Osteocyte (in vitro differentiated cells): ENCODE measurements at regions not wholly inside any gene's neighbourhood (a gene's known extent, or its start where the extent isn't known, plus 50 kb on each side); places are given as distances from the start of the nearest gene placed in this dataset.
"Not testable (repeated sequence)": the region's sequence is repeated elsewhere in the genome, so short reads cannot be mapped to it uniquely, and the experiment has no call there.

Source experiments
- DNase-seq: peaks from one replicate; pipeline ENCODE4 v3.0.0; 2021; ENCODE audit warnings: mixed read lengths; ENCODE audit not compliant: unreplicated experiment; ENCODE audit errors: extremely low spot score
- H3K27ac Mint-ChIP-seq: one replicate; pipeline ENCODE4 v1.8.0; 2021; ENCODE audit warnings: mild to moderate bottlenecking, mixed read lengths; ENCODE audit not compliant: unreplicated experiment
- H3K27me3 Mint-ChIP-seq: one replicate; pipeline ENCODE4 v1.8.0; 2021; ENCODE audit warnings: mixed read lengths; ENCODE audit not compliant: unreplicated experiment
- H3K36me3 Mint-ChIP-seq: one replicate; pipeline ENCODE4 v1.8.0; 2021; ENCODE audit warnings: mixed read lengths; ENCODE audit not compliant: unreplicated experiment
- H3K4me1 Mint-ChIP-seq: one replicate; pipeline ENCODE4 v1.8.0; 2021; ENCODE audit warnings: mixed read lengths; ENCODE audit not compliant: unreplicated experiment
- H3K4me3 Mint-ChIP-seq: one replicate; pipeline ENCODE4 v1.8.0; 2021; ENCODE audit warnings: mild to moderate bottlenecking, moderate library complexity, mixed read lengths; ENCODE audit not compliant: unreplicated experiment
- H3K9me3 Mint-ChIP-seq: one replicate; pipeline ENCODE4 v1.8.0; 2021; ENCODE audit warnings: mixed read lengths; ENCODE audit not compliant: unreplicated experiment
- TF ChIP-seq, protein P1 (sequence below): fragments of 200-600 bp; sonication (generic); IDR thresholded peaks from 2 replicates; pipeline ENCODE4 v1.5.0; 2021; ENCODE audit warnings: antibody characterized with exemption, mild to moderate bottlenecking, moderate library complexity

DNA sequence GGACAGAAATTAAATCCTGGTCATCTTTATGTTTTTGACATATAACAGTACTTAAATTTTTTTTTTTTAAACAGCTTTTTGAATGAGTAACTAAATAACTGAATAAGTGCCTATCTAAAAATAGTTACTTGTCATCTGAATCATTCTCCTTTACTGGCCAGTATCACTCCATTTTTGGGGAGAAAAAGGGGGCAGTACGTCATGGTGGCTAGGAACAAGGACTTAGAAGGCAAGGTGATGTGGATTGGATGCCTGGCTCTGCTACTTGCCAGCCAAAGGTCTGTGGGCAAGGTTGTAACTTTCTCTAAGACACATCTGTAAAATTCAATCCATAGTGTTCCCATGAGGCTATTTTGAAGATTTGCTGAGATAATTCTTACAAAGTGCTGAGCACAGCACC is 220.4 kb upstream of the DEPDC1 start:
- TF ChIP-seq, protein P1, sequence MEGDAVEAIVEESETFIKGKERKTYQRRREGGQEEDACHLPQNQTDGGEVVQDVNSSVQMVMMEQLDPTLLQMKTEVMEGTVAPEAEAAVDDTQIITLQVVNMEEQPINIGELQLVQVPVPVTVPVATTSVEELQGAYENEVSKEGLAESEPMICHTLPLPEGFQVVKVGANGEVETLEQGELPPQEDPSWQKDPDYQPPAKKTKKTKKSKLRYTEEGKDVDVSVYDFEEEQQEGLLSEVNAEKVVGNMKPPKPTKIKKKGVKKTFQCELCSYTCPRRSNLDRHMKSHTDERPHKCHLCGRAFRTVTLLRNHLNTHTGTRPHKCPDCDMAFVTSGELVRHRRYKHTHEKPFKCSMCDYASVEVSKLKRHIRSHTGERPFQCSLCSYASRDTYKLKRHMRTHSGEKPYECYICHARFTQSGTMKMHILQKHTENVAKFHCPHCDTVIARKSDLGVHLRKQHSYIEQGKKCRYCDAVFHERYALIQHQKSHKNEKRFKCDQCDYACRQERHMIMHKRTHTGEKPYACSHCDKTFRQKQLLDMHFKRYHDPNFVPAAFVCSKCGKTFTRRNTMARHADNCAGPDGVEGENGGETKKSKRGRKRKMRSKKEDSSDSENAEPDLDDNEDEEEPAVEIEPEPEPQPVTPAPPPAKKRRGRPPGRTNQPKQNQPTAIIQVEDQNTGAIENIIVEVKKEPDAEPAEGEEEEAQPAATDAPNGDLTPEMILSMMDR, result no peak
- DNase-seq, result no peak
- no peak overlapping the region for H3K27ac Mint-ChIP-seq
- H3K4me1 Mint-ChIP-seq, result no peaks in the 10 kb centered on the region
- H3K9me3 Mint-ChIP-seq, result no peaks in the 10 kb centered on the region
- no peaks in the 10 kb centered on the region for H3K27me3 Mint-ChIP-seq
- no peaks in the 10 kb centered on the region for H3K36me3 Mint-ChIP-seq
- no peak overlapping the region for H3K4me3 Mint-ChIP-seq

- Mint-ChIP-seq H3K27ac (no peak overlapping the region), H3K4me1 (no peaks in the 10 kb centered on the region), H3K4me3 (no peak overlapping the region), H3K27me3 (no peaks in the 10 kb centered on the region), H3K9me3 (no peaks in the 10 kb centered on the region), H3K36me3 (no peaks in the 10 kb centered on the region)
- TF ChIP-seq, protein P1, result no peak
- DNase-seq, result no peak
These were observed 223.6 kb upstream of the DEPDC1 start for GRCh38 chr1:68720476-68720875.

- no peak for DNase-seq
- H3K4me3 Mint-ChIP-seq, result no peak overlapping the region
- no peaks in the 10 kb centered on the region for H3K36me3 Mint-ChIP-seq
- H3K9me3 Mint-ChIP-seq, result no peaks in the 10 kb centered on the region
- H3K4me1 Mint-ChIP-seq, result no peaks in the 10 kb centered on the region
- H3K27ac Mint-ChIP-seq, result no peak overlapping the region
- TF ChIP-seq, protein P1, result no peak
- H3K27me3 Mint-ChIP-seq, result no peaks in the 10 kb centered on the region
These were observed 226.9 kb upstream of the DEPDC1 start for GRCh38 chr1:68723791-68724190.

DNA sequence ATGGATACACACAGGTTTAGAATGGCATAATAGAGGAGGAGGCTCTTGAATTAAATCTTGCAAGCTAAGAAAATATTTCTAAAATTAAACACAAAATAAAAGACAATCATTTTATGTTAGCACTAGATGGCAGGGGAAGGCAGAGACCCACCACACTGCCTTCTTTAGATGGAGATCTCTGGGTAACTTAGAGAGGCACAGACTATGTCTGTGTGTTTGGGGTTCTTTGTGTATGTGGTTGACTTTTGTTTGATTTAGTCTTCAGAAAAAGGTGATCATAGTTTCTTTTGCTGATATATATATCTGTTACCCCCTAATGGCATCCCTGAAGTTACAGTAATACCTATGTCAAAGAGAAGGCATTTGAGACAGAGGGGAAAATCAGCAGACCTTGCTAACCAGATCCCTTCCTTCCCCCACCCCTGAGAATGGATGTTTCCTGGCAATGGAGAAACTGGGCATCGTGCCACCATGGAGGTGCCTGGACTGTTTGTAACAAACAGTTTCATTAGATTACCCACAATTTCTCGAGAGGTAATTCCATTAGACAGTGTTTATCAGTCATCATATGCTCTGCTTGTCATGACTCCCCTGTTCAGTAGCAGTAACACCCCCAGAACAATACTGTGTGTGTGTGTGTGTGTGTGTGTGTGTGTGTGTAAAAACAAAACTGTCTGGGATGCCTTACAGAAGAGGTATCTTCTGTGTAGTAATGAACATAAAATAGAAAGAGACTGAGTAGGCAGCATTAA is 228.3 kb upstream of the DEPDC1 start:
- H3K36me3 Mint-ChIP-seq, result no peaks in the 10 kb centered on the region
- H3K4me3 Mint-ChIP-seq, result no peak overlapping the region
- no peak for DNase-seq
- TF ChIP-seq, protein P1, result no peak
- H3K27me3 Mint-ChIP-seq, result no peaks in the 10 kb centered on the region
- H3K27ac Mint-ChIP-seq, result no peak overlapping the region
- H3K9me3 Mint-ChIP-seq, result no peaks in the 10 kb centered on the region
- no peaks in the 10 kb centered on the region for H3K4me1 Mint-ChIP-seq

DNA sequence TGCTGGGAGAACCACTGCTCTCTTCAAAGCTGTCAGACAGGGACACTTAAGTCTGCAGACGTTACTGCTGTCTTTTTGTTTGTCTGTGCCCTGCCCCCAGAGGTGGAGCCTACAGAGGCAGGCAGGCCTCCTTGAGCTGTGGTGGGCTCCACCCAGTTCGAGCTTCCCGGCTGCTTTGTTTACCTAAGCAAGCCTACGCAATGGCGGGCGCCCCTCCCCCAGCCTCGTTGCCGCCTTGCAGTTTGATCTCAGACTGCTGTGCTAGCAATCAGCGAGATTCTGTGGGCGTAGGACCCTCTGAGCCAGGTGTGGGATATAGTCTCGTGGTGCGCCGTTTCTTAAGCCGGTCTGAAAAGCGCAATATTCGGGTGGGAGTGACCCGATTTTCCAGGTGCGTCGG is 242.6 kb upstream of the DEPDC1 start:
- not testable (repeated sequence) for H3K4me1 Mint-ChIP-seq, H3K27me3 Mint-ChIP-seq, DNase-seq, H3K4me3 Mint-ChIP-seq, H3K27ac Mint-ChIP-seq, H3K36me3 Mint-ChIP-seq
- peaks cover 22% of the 10 kb centered on the region for H3K9me3 Mint-ChIP-seq
